Thoracic aorta (tissue), 2 donors: ENCODE measurements at regions not wholly inside any gene's neighbourhood (a gene's known extent, or its start where the extent isn't known, plus 50 kb on each side); places are given as distances from the start of the nearest gene placed in this dataset.

ENCODE experiments used
- ATAC-seq: fragments of 150-250 bp; one replicate; pipeline ENCODE4 v1.8.0; 2017; ENCODE audit warnings: low read depth; ENCODE audit not compliant: insufficient number of reproducible peaks, low FRiP score
- DNase-seq: peaks from one replicate; pipeline ENCODE4 v3.0.0-alpha.2; 2020; ENCODE audit warnings: low spot score
- H3K27ac ChIP-seq, 2 donors: fragments of 200-600 bp; sonication (generic); 1 replicate in 1 of 2; 2 replicates in 1 of 2; pipeline ENCODE4 v1.5.1; 2016; ENCODE audit warnings: mild to moderate bottlenecking in 2 of 2, moderate library complexity in 2 of 2
- H3K27me3 ChIP-seq: fragments of 200-600 bp; sonication (generic); replicated peaks from 2 replicates; pipeline ENCODE4 v1.6.0; 2016; ENCODE audit warnings: mild to moderate bottlenecking; ENCODE audit not compliant: insufficient read depth
- H3K36me3 ChIP-seq: fragments of 200-600 bp; sonication (generic); one replicate; pipeline ENCODE4 v1.5.1; 2016
- H3K4me1 ChIP-seq, 2 donors: fragments of 200-600 bp; sonication (generic); 1 replicate in 1 of 2; 2 replicates in 1 of 2; pipeline versions ENCODE4 v1.5.1 to v1.6.0; 2016; ENCODE audit warnings: low read depth in 2 of 2, mild to moderate bottlenecking in 1 of 2; ENCODE audit not compliant: control insufficient read depth in 1 of 2
- H3K4me3 ChIP-seq: fragments of 200-600 bp; sonication (generic); 2 replicates; pipeline ENCODE4 v1.5.1; 2016; ENCODE audit warnings: mild to moderate bottlenecking
- H3K9me3 ChIP-seq: fragments of 200-600 bp; sonication (generic); 2 replicates; pipeline ENCODE4 v1.5.1; 2016
- CTCF ChIP-seq: fragments of 200-600 bp; sonication (generic); IDR thresholded peaks from one replicate; pipeline ENCODE4 v1.5.1; 2019; ENCODE audit warnings: antibody characterized with exemption

GRCh38 chr5:82909771-82910170 is 167.4 kb downstream of the TMEM167A start:
- no peak for TF ChIP-seq CTCF
- ATAC-seq (no peak), DNase-seq (no peak)
- H3K4me1 ChIP-seq: no peaks in the 10 kb centered on the region
- no peaks in the 10 kb centered on the region for H3K9me3 ChIP-seq
- H3K27ac ChIP-seq: no peak overlapping the region
- no peaks in the 10 kb centered on the region for H3K36me3 ChIP-seq
- H3K4me3 ChIP-seq: no peak overlapping the region
- no peaks in the 10 kb centered on the region for H3K27me3 ChIP-seq

GRCh38 chr5:82905986-82906385 is 171.2 kb downstream of the TMEM167A start:
- peaks cover 8% of the 10 kb centered on the region for H3K9me3 ChIP-seq
- no peak overlapping the region for H3K27ac ChIP-seq
- DNase-seq (no peak), ATAC-seq (no peak)
- TF ChIP-seq CTCF: no peak
- no peaks in the 10 kb centered on the region for H3K27me3 ChIP-seq
- no peaks in the 10 kb centered on the region for H3K36me3 ChIP-seq
- no peaks in the 10 kb centered on the region for H3K4me1 ChIP-seq
- H3K4me3 ChIP-seq: no peak overlapping the region

GRCh38 chr5:82901281-82901888 is 175.8 kb downstream of the TMEM167A start:
- DNase-seq: no peak
- Histone ChIP-seq H3K27me3 (no peaks in the 10 kb centered on the region), H3K9me3 (peaks cover 8% of the 10 kb centered on the region), H3K36me3 (no peaks in the 10 kb centered on the region), H3K4me1 (no peaks in the 10 kb centered on the region), H3K27ac (no peak overlapping the region), H3K4me3 (no peak overlapping the region)
- TF ChIP-seq CTCF: no peak
- ATAC-seq: no peak

- no peak for ATAC-seq
- no peak for TF ChIP-seq CTCF
- no peak overlapping the region for H3K27ac ChIP-seq
Measured at GRCh38 chr5:82894716-82895115, 182.5 kb downstream of the TMEM167A start.

GRCh38 chr5:82889088-82889487 is 188.1 kb downstream of the TMEM167A start:
- Histone ChIP-seq H3K4me3 (no peak overlapping the region), H3K36me3 (no peaks in the 10 kb centered on the region), H3K9me3 (no peaks in the 10 kb centered on the region), H3K27ac (no peak overlapping the region), H3K27me3 (no peaks in the 10 kb centered on the region), H3K4me1 (peaks cover 3 to 9% of the 10 kb centered on the region in 2 donors)
- ATAC-seq (no peak), DNase-seq (no peak)
- TF ChIP-seq CTCF: no peak

More at GRCh38 chr5:82894716-82895115, 182.5 kb downstream of the TMEM167A start:
- Histone ChIP-seq H3K36me3 (no peaks in the 10 kb centered on the region), H3K9me3 (no peaks in the 10 kb centered on the region), H3K27me3 (no peaks in the 10 kb centered on the region), H3K4me3 (no peak overlapping the region), H3K4me1 (no peaks in the 10 kb centered on the region)
- no peak for DNase-seq
